Cardiac septum (tissue), 1 donor: ENCODE measurements at regions not wholly inside any gene's neighbourhood (a gene's known extent, or its start where the extent isn't known, plus 50 kb on each side); places are given as distances from the start of the nearest gene placed in this dataset.
"Not testable (repeated sequence)": the region's sequence is repeated elsewhere in the genome, so short reads cannot be mapped to it uniquely, and the experiment has no call there.

ENCODE experiments used
- DNase-seq: peaks from one replicate; pipeline ENCODE4 v3.0.0-alpha.2; 2020; ENCODE audit warnings: low spot score
- intact Hi-C: fragments of 100-400 bp; cut with DNase I; formaldehyde crosslinking; loops from one replicate; pipeline ENCODE4 v1.14.0; 2022
- donor health status: DM: no; HTN: no; CAD: no.

DNA sequence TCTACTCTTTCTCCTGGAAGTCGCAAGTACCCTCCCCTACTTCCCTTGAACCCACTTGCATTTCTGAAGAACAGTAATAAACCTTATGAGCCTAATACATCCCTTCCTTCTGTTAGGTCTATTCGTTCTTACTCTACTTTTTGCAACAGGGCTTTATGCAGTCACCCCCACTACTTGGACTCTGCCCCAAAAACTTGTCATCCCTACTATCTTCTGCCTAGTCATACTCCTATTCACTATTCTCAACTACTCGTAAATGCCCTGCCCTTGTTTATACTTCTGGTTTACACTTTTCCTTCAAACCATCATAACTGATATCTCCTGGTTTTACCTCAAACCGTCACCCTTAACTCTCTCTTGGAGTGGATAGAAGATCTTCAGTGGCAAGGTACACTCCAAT, 55.2 kb upstream of the SLIT2 start:
- intact Hi-C loops, result no loop called here
- DNase-seq, result no peak

DNA sequence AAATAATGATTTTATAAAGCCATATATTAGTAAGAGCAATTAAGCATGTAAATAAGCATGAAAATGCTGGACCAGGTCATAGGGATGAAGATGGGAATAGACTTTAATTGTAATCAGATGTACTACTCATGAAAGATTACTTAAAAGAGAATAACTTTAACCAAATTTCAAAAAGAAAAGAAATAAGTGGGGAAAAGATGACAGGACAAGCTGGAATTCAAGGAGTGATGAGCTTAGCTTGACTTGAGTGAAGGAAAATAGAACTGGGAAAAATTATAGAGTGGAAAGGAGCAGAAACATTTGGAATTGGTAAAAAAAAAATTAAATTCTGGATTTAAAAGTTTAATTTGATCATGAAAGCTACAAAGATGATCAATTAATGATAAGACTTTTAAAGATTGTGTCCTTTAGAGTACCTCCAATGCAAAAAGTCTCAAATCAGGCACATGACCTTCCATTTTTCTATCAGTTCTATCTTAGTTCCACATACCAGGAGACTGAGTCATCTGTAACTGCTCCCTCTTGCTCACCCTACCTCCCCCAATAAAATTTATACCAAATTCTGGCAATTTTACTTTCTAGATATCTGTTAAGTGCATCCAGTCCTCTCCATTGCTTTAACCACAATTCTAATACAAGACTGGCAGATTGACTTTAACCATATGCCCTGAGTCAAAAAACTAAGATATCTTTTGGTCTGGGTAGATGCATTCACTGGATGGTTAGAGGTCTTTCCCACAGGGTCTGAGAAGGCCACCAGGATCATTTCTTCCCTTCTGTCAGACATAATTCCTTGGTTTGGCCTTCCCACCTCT, 56.4 kb upstream of the SLIT2 start:
- DNase-seq, result no peak
- intact Hi-C loops, result no loop called here

DNA sequence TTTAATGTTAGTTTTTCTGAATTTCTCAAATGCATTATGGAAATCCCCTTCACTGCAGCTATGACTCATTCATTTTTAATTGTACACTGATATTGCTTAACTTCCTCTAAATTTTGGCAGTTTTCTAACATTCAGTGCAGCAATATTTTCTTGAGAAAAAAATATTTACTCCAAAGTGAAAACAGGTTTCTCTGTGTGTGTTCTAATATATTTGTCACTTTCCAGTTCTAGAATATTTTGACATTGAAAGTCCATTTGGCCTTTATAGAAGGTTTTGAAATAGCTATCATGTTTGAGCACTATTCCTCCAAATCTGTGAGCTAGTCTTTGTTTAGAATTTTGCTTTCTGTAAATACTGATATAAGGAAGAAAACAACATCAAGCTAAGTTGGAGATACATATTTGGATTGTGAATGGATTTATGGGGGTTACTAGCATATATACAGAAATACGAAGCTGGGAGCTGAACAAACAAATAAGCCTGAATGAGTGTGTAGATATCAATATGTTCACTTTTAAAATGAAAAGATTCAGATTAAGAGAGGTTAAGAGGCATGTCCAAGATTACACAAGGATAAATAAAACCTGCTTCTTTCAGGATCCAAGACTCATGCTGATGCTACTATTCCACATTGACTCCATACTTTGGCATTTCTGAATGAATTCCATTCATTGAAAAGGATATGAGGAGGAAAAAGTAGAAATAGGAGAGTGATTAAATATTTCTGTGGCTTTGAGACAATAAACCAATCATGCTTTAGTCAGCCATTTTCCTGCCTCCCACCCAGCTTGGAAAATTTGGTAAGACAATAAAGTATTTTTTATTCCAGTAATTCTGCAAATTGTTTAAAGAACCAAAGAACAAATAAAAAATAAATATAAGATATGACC, 57.3 kb upstream of the SLIT2 start:
- intact Hi-C loops, result no loop called here
- no peak for DNase-seq

DNA sequence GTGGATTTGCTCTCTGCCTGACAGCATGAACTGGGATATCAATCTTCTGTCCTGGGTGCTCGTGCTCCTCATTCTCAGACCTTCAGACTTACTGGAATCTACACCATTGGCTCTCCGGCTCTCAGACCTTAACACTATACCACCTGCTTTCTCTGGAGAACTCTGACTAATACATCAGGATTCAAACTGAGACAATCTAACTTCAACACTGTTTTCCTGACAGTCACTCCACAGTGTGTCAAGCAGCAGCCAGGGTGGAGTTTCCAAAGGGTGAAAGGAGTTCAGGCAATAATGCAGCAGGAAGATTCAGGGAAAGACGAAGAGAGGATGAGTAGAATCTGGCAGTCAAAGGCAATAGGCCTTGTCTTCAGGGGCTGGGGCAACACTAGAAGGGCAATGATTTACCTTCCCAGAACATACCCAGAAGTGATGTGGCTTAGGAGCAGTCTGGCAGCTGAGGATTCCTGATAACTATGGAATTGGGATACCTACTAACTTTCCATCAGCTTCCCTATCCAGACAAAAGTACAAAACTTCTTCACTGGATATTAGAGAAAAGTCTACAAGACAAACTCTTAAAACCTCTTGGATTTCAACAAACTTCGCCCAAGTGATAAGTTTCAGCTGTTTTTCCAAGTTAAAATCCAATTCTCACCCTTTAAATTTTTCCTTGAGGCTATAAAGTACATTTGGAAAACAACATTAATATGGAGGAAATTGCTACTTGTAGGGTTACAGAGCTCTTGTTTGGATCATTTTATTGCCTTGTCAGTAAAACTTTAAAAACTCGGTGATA, 58.4 kb upstream of the SLIT2 start:
- intact Hi-C loops, result no loop called here
- DNase-seq, result no peak

DNA sequence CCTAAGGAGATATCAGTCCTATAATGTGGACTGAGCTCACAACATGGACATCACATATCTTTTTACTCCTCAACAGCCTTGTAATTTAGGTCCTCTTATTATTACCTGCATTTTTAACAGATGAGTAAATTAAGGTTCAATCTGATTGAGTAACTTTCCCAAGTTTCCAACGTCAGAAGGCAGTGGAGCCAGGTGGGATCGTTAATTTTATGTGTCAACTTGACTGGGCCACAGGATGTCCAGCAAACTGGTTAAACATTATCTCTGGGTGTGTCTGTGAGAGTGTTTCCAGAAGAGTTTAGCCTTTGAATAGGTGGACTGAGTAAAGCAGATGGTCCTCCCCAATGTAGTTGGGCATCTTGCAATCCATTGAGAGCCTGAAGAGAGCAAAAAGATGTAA, 59.0 kb upstream of the SLIT2 start:
- intact Hi-C loops, result no loop called here
- DNase-seq, result no peak

DNA sequence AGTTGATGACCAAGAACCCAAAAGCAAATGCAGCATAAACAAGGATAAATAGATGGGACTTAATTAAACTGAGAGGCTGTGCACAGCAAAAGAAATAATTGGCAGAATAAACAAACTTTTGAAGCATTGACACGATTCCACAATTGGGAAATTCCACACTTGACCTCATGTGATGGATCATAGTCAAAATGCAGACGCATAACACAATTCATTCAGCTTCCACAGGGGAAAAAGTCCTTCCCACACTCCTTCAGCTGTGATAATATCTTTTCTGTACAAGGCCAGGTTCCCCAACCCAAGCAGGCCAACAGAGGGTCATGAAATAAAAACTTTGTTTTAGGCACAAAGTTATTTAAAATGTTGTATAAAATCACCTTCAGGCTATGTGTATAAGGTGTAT, 66.6 kb upstream of the SLIT2 start:
- DNase-seq, result no peak

DNA sequence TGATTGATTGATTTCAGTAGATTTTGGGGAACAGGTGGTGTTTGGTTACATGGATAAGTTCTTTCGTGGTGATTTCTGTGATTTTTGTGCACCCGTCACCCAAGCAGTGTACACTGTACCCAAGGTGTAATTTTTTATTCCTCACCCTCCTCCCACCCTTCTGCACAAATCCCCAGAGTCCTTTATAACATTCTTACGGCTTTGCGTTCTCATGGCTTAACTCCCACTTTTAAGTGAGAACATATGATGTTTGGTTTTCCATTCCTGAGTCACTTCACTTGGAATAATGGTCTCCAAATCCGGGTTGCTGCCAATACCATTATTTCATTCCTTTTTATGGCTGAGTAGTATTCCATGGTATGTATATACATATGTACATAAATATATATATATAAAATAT, 68.6 kb upstream of the SLIT2 start:
- intact Hi-C loops, result not testable (repeated sequence)

More for the DNA sequence above, 66.6 kb upstream of the SLIT2 start:
- intact Hi-C loops, result no loop called here

DNA sequence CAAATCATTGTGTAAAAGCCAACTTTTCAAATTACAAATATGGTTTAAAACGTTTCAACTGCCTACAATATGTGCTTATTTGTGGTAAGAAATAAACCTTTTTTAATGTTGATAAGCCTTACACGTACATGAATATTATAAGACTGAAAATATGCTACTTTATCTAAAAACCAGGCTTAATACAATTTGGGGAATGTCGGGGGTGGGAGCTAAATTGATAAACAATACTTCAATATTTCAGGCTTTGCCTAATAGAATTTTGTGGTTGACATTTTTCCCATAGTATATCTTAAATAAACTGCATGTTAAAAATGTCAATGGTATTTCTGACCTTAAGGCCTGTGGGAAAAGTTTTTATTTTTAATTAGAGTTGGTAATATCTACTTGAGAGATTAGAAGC, 69.8 kb upstream of the SLIT2 start:
- no peak for DNase-seq
- intact Hi-C loops, result no loop called here

More for the DNA sequence above, 68.6 kb upstream of the SLIT2 start:
- not testable (repeated sequence) for DNase-seq

DNA sequence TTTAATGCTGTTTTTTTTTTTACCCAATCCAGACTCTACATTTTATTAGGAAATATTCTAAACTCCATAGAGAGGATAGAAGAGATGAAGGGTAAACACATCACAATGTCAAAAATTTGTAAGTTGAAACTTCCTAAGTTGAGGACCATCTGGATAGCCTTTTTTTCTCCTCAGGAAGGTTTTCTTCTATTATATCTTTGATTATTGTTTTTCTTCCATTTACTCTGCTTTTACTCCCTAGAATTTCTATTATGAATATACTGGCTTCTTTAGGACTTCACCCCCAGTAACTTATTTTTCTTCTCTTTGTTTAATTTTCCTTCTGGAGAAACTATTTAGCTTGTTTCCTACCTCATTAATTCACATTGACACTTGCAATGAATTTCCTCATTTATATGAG, 71.2 kb upstream of the SLIT2 start:
- no peak for DNase-seq
- intact Hi-C loops, result no loop called here

DNA sequence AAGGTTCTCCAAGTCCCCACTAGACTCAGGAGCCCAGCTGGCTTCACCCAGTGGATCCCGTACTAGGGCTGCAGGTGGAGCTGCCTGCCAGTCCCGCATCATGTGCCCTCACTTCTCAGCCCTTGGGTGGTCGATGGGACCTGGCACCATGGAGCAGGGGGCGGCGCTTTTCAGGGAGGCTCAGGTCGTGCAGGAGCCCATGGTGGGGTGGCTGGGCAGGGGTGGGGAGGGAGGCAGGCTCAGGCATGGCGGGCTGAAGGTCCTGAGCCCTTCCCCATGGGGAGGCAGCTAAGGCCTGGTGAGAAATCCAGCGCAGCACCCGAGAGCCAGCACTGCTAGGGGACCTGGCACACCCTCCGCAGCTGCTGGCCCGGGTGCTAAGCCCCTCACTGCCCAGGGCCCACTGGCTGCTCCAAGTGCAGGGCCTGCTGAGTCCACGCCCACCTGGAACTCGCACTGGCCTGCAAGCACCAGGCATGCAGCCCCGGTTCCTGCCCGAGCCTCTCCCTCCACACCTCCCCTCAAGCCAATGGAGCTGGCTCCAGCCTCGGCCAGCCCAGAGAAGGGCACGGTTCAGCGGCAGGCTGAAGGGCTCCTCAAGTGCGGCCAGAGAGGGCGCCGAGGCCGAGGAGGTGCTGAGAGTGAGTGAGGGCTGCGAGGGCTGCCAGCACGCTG, 72.7 kb upstream of the SLIT2 start:
- intact Hi-C loops, result no loop called here

DNA sequence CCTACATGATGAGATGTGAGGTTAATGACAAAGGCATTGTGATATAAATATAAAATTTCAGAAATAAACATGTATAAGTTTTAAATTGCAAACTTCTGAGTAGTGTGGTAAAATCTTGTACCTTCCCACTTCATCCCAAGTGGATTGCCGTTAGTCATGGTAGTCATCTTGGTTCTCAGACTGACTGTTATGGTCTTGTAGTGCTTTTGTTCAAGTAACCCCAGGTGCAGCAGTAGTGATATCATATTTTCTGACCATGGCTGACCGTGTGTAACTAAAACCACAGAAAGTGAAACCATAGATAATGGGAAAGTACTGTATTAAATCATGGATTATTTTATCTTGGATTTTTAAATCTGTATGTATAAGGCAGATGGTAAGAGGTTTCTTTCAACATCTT, 74.8 kb upstream of the SLIT2 start:
- intact Hi-C loops, result no loop called here
- DNase-seq, result no peak

More for the DNA sequence above, 72.7 kb upstream of the SLIT2 start:
- DNase-seq, result no peak

DNA sequence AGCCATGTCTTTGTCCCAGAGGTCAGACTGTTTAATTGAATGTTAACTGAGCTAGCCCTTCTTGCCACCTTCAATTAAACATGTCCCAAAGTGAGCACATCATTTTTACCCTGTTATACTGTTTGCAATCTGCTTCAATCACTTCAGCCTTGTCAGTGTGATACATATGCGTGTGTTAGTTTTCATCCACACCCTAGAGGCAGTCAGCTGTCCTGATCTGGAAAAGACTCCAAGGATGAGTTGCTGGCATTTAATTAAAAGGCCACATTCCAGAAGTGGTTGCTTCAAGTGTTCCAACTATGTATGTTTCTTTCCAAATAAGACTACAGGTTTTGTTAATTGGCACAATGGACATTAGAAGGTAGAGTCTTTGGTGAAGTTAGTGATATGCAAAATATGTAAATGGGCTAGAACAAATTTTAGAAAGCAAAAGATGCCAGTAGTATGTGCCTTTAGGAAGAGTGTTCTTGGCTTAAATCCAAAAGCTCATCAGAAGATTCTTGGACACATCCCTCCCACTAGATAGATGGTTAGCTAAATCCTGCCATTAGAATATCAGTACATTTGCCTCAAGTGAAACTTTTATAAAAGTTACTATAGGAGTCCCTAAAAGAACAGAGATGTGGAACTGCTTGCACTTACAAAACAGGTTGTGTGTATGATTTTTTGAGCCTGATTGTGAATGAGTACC, 79.5 kb upstream of the SLIT2 start:
- DNase-seq, result no peak
- intact Hi-C loops, result no loop called here

DNA sequence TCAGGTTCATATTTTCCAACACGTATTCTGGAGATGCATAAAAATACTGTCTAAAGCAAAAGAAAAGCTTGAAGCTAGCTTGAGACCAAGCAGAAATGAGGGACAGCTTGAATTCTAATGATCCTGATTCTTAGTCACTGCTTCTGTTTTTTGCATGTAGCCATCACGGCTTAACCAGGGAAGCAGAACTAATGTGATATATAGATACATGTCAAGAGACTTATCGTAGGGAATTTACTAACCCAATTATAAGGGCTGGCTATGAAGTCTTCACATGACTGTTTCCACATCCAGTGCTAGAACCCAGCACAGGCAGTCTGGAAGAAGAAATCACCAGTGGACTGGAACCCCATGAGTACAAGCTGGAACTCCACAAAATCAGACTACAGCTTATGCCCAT, 85.2 kb upstream of the SLIT2 start:
- DNase-seq, result no peak
- intact Hi-C loops, result no loop called here

DNA sequence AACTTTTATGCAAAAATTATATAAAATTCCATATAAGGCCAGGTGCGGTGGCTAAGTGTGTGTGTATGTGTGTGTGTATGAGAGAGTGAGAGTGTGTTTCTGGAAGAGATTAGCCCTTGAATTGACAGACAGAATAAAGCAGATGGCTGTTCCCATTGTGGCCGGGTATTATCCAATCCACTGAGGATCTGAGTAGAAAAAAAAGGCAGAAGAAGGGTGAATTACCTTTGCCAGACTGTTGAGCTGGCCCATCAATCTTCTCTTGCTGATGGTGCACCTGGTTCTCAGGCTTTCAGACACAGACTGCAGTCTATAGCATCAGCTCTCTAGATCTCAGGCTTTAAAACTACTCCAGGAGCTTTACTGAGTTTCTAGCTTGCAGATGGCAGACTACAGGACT, 92.2 kb upstream of the SLIT2 start:
- no peak for DNase-seq
- intact Hi-C loops, result no loop called here

DNA sequence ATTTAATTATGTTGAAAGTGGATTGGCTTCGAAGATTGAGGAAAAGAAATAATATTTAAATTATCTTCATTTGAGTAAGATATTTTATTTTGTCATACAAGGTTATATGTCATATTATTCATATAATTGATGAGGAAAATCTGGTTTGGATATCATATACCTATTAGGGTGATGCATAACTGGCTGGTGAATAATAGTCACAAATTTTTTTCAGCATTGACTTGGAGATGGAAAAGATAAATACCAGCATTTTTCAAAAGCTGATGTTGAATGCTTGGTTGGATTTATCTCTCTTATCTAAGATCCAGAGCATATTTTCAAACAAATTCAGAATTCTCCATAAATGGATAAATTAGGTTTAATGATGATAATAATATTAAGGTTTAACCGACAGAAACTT, 93.5 kb upstream of the SLIT2 start:
- intact Hi-C loops, result no loop called here

DNA sequence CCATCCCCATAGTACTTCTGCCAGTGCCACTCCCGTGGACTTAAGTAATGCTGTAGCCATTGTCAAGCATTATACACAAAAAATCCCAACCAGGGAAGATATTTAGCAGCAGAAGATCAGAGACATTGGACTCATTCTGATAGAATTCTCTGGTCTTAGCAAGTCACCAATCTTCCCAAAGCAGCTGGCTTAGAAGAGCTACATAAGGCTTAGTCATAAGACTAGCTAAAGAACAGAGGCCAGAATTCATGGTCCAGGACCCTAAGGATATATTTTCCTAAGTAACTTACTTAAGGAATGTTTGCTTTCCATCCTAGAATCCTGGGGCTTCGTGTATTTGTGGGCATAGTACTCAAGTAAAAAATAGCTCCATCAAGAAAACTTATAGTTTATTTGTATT, 100.3 kb upstream of the SLIT2 start:
- intact Hi-C loops, result no loop called here
- no peak for DNase-seq

More for the DNA sequence above, 93.5 kb upstream of the SLIT2 start:
- no peak for DNase-seq

DNA sequence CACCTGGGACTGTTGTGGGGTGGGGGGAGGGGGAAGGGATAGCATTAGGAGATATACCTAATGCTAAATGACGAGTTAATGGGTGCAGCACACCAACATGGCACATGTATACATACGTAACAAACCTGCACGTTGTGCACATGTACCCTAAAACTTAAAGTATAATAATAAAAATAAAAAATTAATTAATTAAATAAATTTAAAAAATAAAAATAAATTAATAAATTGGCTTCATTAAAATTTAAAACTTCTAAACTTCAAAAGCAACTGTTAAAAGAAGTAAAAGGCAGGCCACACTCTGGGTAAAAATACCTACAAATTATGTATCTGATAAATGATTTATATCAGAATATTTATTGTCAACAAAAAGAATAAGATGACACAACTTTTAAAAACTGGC, 102.6 kb upstream of the SLIT2 start:
- DNase-seq, intact Hi-C loops: not testable (repeated sequence)

DNA sequence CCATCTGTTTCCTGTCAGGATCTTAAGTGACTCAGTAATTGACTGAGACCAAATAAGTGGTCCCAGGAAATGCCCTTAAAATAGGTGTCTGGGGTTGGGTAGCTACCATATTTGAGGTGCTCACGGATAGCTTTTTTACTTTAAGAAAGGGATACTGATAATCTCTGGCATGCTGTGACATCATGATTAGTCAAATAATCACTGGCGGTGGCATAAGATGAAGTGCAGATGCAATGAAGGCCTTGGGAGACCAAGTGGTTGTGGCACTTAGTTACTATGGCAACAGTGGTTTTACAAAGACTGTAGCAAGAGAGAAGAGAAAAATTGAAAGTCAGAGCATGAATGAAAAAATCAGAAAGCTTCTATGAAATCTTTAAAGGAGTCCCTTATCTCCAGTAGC, 114.5 kb upstream of the SLIT2 start:
- intact Hi-C loops, result no loop called here
- no peak for DNase-seq

DNA sequence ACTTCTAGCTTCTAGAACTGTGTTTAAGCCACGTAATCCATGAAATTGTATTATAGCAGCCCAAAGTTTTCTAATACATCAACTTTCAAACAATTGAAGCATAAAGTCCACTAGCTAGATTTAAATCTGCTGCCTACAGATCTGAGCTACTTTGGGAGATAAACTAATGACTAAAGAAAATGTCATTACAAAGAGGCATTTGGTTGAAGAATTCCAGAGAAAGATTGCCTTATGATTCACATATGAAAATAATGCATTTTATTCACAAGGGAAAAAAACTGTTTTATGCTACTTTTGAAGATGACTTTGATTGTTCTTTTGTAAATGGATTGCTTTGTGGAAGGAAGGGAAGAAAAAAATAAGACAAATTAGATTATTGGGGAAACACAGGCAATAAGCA, 124.1 kb upstream of the SLIT2 start:
- intact Hi-C loops, result no loop called here
- no peak for DNase-seq
